H1 (cell line): ENCODE measurements at regions not wholly inside any gene's neighbourhood (a gene's known extent, or its start where the extent isn't known, plus 50 kb on each side); places are given as distances from the start of the nearest gene placed in this dataset.

Source experiments
- CTCF ChIA-PET: fragments of 300-600 bp; sonication (Branson Sonifier 250); formaldehyde crosslinking; loops from one replicate; lab custom pipeline; 2021; ENCODE audit not compliant: partially characterized antibody; lab: Charles Lee
- POLR2A ChIA-PET: fragments of 300-600 bp; sonication (Branson Sonifier 250); formaldehyde crosslinking; loops from one replicate; lab custom pipeline; 2021; ENCODE audit warnings: inconsistent platforms; ENCODE audit not compliant: partially characterized antibody; lab: Charles Lee
- DNase-seq, 2 experiments: peaks; one replicate each; pipeline versions ENCODE4 v3.0.0 to v3.0.0-alpha.2; 2010 to 2022; ENCODE audit warnings: low spot score in 2 of 2, low read depth in 1 of 2, mixed read lengths in 1 of 2
- FAIRE-seq: peaks from 2 replicates; lab custom pipeline; 2011; peaks lifted over from hg19 to GRCh38; lab: Jason Lieb, UNC
- H2AFZ ChIP-seq: 2 replicates; pipeline ENCODE4 v1.8.1; 2012; ENCODE audit warnings: low read length, inconsistent platforms
- H2AK5ac ChIP-seq: 2 replicates; pipeline ENCODE4 v1.6.1; 2013; ENCODE audit warnings: low read depth, low read length
- H2BK120ac ChIP-seq: replicated peaks from 2 replicates; pipeline ENCODE3; 2013; ENCODE audit warnings: low read depth, low read length, inconsistent platforms
- H2BK12ac ChIP-seq: 2 replicates; pipeline ENCODE4 v1.6.1; 2013; ENCODE audit warnings: low read depth, low read length
- H2BK15ac ChIP-seq: 2 replicates; pipeline ENCODE4 v1.6.1; 2013; ENCODE audit warnings: low read length
- H2BK20ac ChIP-seq: 2 replicates; pipeline ENCODE4 v1.6.1; 2013; ENCODE audit warnings: low read length
- H2BK5ac ChIP-seq: 2 replicates; pipeline ENCODE4 v1.6.1; 2013; ENCODE audit warnings: low read depth, low read length
- H3K14ac ChIP-seq: 2 replicates; pipeline ENCODE4 v1.6.1; 2013; ENCODE audit warnings: inconsistent platforms; ENCODE audit not compliant: insufficient read length
- H3K18ac ChIP-seq: 2 replicates; pipeline ENCODE4 v1.6.1; 2013; ENCODE audit warnings: low read length; ENCODE audit errors: extremely low read depth
- H3K23ac ChIP-seq: 2 replicates; pipeline ENCODE4 v1.6.1; 2013; ENCODE audit warnings: inconsistent platforms; ENCODE audit not compliant: insufficient read length
- H3K23me2 ChIP-seq: 2 replicates; pipeline ENCODE4 v1.6.1; 2013; ENCODE audit warnings: low read depth, low read length
- H3K27ac ChIP-seq: 2 replicates; pipeline ENCODE4 v1.6.1; 2011; ENCODE audit warnings: low read depth, low read length, inconsistent platforms
- H3K27me3 ChIP-seq, 4 experiments: replicated peaks in 1 of 4; 1 replicate in 1 of 4; 2 replicates in 3 of 4; pipeline versions ENCODE4 v1.6.1 to v1.8.1; 2011 to 2013; ENCODE audit warnings: low read length in 3 of 4, mild to moderate bottlenecking in 3 of 4, inconsistent platforms in 2 of 4, mixed read lengths in 2 of 4, moderate library complexity in 1 of 4; ENCODE audit not compliant: control insufficient read depth in 3 of 4, insufficient read depth in 3 of 4; ENCODE audit errors: extremely low read depth in 1 of 4
- H3K36me3 ChIP-seq, 4 experiments: 2 replicates each; pipeline versions ENCODE4 v1.6.1 to v1.8.1; 2011 to 2013; ENCODE audit warnings: mild to moderate bottlenecking in 4 of 4, low read length in 3 of 4, moderate library complexity in 2 of 4, control low read depth in 1 of 4, inconsistent platforms in 1 of 4; ENCODE audit not compliant: insufficient read depth in 4 of 4, control insufficient read depth in 2 of 4
- H3K4ac ChIP-seq: replicated peaks from 2 replicates; pipeline ENCODE3; 2013; ENCODE audit warnings: low read length, low read depth, mixed read lengths, inconsistent platforms; ENCODE audit not compliant: insufficient read length
- H3K4me1 ChIP-seq, 4 experiments: replicated peaks in 1 of 4; 1 replicate in 1 of 4; 2 replicates in 3 of 4; pipeline versions ENCODE4 v1.6.1 to v1.8.1; 2011 to 2013; ENCODE audit warnings: low read length in 3 of 4, inconsistent platforms in 2 of 4, mixed read lengths in 1 of 4; ENCODE audit not compliant: insufficient read depth in 4 of 4, control insufficient read depth in 3 of 4
- H3K4me2 ChIP-seq, 2 experiments: 2 replicates each; pipeline versions ENCODE4 v1.6.1 to v1.8.1; 2011 to 2013; ENCODE audit warnings: low read depth in 2 of 2, low read length in 2 of 2, control low read depth in 1 of 2, inconsistent platforms in 1 of 2, mild to moderate bottlenecking in 1 of 2; ENCODE audit not compliant: insufficient read depth in 1 of 2
- H3K4me3 ChIP-seq, 4 experiments: fragments of 200-600, 300-600 bp in 1 of 4; sonication (generic), shearing (Covaris generic), sonication (Bioruptor Twin) in 1 of 4; 2 replicates each; pipeline versions ENCODE4 v1.5.1 to v1.8.1; 2011 to 2016; ENCODE audit warnings: low read length in 4 of 4, low read depth in 3 of 4, control low read depth in 2 of 4, inconsistent platforms in 2 of 4, mild to moderate bottlenecking in 2 of 4, mixed read lengths in 1 of 4, moderate library complexity in 1 of 4; ENCODE audit not compliant: insufficient read depth in 2 of 4; ENCODE audit errors: extremely low read depth in 1 of 4
- H3K56ac ChIP-seq: replicated peaks from 2 replicates; pipeline ENCODE3; 2013; ENCODE audit warnings: low read depth, mild to moderate bottlenecking, mixed read lengths, low read length, inconsistent platforms; ENCODE audit not compliant: insufficient read length
- H3K79me1 ChIP-seq: 2 replicates; pipeline ENCODE4 v1.6.1; 2013; ENCODE audit warnings: low read depth, low read length, control low read depth
- H3K79me2 ChIP-seq, 2 experiments: 2 replicates each; pipeline versions ENCODE4 v1.6.1 to v1.8.1; 2012 to 2013; ENCODE audit warnings: low read length in 2 of 2, mild to moderate bottlenecking in 2 of 2, inconsistent platforms in 1 of 2; ENCODE audit not compliant: insufficient read depth in 2 of 2, control insufficient read depth in 1 of 2
- H3K9ac ChIP-seq, 4 experiments: replicated peaks in 1 of 4; 1 replicate in 1 of 4; 2 replicates in 3 of 4; pipeline versions ENCODE4 v1.6.1 to v1.8.1; 2011 to 2013; ENCODE audit warnings: low read depth in 3 of 4, low read length in 3 of 4, control low read depth in 2 of 4, mild to moderate bottlenecking in 2 of 4, moderate library complexity in 2 of 4, inconsistent platforms in 1 of 4; ENCODE audit errors: extremely low read depth in 1 of 4
- H3K9me3 ChIP-seq, 2 experiments: 2 replicates each; pipeline versions ENCODE4 v1.6.1 to v1.8.1; 2012 to 2013; ENCODE audit warnings: mild to moderate bottlenecking in 2 of 2, moderate library complexity in 2 of 2, control low read depth in 1 of 2, inconsistent platforms in 1 of 2, low read depth in 1 of 2, low read length in 1 of 2, mixed read lengths in 1 of 2; ENCODE audit not compliant: insufficient read depth in 2 of 2
- H4K20me1 ChIP-seq, 2 experiments: replicated peaks in 1 of 2; 2 replicates each; pipeline versions ENCODE3 to v1.8.1; 2011 to 2013; ENCODE audit warnings: inconsistent platforms in 2 of 2, low read length in 2 of 2, mild to moderate bottlenecking in 1 of 2; ENCODE audit not compliant: insufficient read depth in 2 of 2, control insufficient read depth in 1 of 2
- H4K5ac ChIP-seq: 2 replicates; pipeline ENCODE4 v1.6.1; 2013; ENCODE audit warnings: low read length, low read depth, mixed read lengths, inconsistent platforms; ENCODE audit not compliant: insufficient read length
- H4K8ac ChIP-seq: 2 replicates; pipeline ENCODE4 v1.8.0; 2013; ENCODE audit warnings: mild to moderate bottlenecking, moderate library complexity, low read length, inconsistent platforms; ENCODE audit not compliant: insufficient read depth; ENCODE audit errors: extremely low read depth
- H4K91ac ChIP-seq: replicated peaks from 2 replicates; pipeline ENCODE3; 2013; ENCODE audit warnings: low read length, mixed read lengths, inconsistent platforms; ENCODE audit not compliant: insufficient read length
- CHD1 ChIP-seq: IDR thresholded peaks from 2 replicates; pipeline ENCODE4 v1.6.1; 2012; ENCODE audit warnings: low read depth, low read length, improper control_type of control experiment
- CHD2 ChIP-seq: IDR thresholded peaks from 2 replicates; pipeline ENCODE4 v1.6.1; 2012; ENCODE audit warnings: low read length, improper control_type of control experiment
- GABPA ChIP-seq: IDR thresholded peaks from 2 replicates; pipeline ENCODE4 v1.6.1; 2011; ENCODE audit warnings: mild to moderate bottlenecking, low read length, moderate library complexity, borderline replicate concordance; ENCODE audit not compliant: insufficient read depth
- JUN ChIP-seq: IDR thresholded peaks from 2 replicates; pipeline ENCODE4 v1.6.1; 2011; ENCODE audit warnings: low read depth, mild to moderate bottlenecking, improper control_type of control experiment, low read length
- JUND ChIP-seq: IDR thresholded peaks from 2 replicates; pipeline ENCODE4 v1.6.1; 2011; ENCODE audit warnings: mild to moderate bottlenecking, improper control_type of control experiment, low read length
- PHF8 ChIP-seq: fragments of 200-600 bp; sonication (generic); conservative IDR thresholded peaks from 2 replicates; pipeline ENCODE4 v1.7.1; 2012; ENCODE audit warnings: low read depth, mild to moderate bottlenecking, inconsistent platforms, low read length, moderate library complexity
- POLR2AphosphoS5 ChIP-seq: IDR thresholded peaks from 2 replicates; pipeline ENCODE4 v1.6.1; 2011; ENCODE audit warnings: low read depth, low read length
- RAD21 ChIP-seq, 2 experiments: IDR thresholded peaks in 1 of 2; conservative IDR thresholded peaks in 1 of 2; 2 replicates each; pipeline ENCODE4 v1.6.1; 2011; ENCODE audit warnings: low read depth in 2 of 2, low read length in 2 of 2, improper control_type of control experiment in 1 of 2, inconsistent platforms in 1 of 2, mild to moderate bottlenecking in 1 of 2, moderate library complexity in 1 of 2
- TEAD4 ChIP-seq: IDR thresholded peaks from 2 replicates; pipeline ENCODE4 v1.6.1; 2012; ENCODE audit warnings: low read depth, low read length, inconsistent platforms, mixed read lengths
- WGBS, 2 experiments: shearing (Covaris generic) in 1 of 2; methylation state at CpG; one replicate each; pipeline versions ENCODE4 v1.1.6 to v1.1.7; 2013 to 2015; ENCODE audit warnings: low lambda C conversion rate in 2 of 2, mixed read lengths in 2 of 2, inconsistent platforms in 1 of 2, low coverage in 1 of 2, missing lambda C conversion rate in 1 of 2; ENCODE audit not compliant: insufficient replicate concordance in 2 of 2, insufficient coverage in 1 of 2, insufficient read length in 1 of 2; ENCODE audit errors: extremely low coverage in 1 of 2, missing lambda C conversion rate in 1 of 2; 5-methylcytosine and 5-hydroxymethylcytosine counted together
- TF ChIP-seq, protein P1 (sequence below), 3 experiments: IDR thresholded peaks; 1 replicate in 2 of 3; 2 replicates in 1 of 3; pipeline versions ENCODE4 v1.5.1 to v1.6.1; 2011; ENCODE audit warnings: low read length in 3 of 3, mild to moderate bottlenecking in 3 of 3, inconsistent platforms in 2 of 3, low read depth in 1 of 3, moderate library complexity in 1 of 3; ENCODE audit not compliant: insufficient read depth in 1 of 3; ENCODE audit errors: control extremely low read depth in 1 of 3

DNA sequence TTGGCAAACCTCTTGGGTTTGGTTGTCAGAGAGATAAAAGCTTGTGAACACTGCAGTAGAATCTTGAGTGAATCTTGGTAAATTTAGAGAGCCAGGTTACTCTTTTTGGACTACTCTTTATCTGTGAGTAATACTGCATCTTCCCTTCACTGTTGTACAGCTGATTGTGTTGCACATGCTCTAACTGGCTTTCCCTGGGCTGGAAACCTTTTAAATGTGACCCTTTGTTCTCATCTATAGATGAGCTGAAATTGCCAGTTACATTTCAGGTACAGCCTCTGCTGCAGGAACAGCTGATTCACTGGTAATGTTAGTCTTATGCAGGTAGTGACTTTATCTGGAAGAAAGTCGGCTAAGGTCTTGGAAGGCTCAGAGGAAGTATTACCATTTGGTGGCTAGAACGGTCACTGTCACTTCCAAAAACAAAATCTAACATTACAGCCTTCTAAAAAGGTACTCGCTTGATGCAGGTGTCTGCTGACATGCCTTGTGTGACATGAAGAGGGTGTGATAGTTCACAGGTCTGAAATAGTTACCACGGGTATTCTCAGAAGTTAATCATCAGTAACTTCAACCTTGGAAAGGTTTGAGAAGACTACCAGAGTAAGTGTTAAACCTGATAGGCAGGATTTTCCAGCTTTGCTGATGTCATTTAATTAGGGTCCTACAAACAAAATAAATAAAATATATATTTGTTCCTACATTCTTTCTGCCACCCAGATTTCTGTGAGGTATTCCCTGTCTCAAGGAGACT is 851.1 kb downstream of the SLC4A3 start:
- no peak overlapping the region for H2BK20ac ChIP-seq
- H3K4me1 ChIP-seq: no peaks in the 10 kb centered on the region
- no peak overlapping the region for H3K14ac ChIP-seq
- H4K20me1 ChIP-seq: no peaks in the 10 kb centered on the region
- H3K27ac ChIP-seq: no peak overlapping the region
- 95% methylated on average over 4 of the region's 4 CpGs; no CpG with 5 or more reads in 1 of the 2 experiments for WGBS, 2 experiments
- DNase-seq: no peak
- H3K23me2 ChIP-seq: no peaks in the 10 kb centered on the region
- H2AFZ ChIP-seq: no peak overlapping the region
- H3K27me3 ChIP-seq: no peaks in the 10 kb centered on the region
- no peak overlapping the region for H4K91ac ChIP-seq
- no peak overlapping the region for H3K9ac ChIP-seq
- no peak overlapping the region for H3K4ac ChIP-seq
- H3K18ac ChIP-seq: no peak overlapping the region
- no peak overlapping the region for H2BK5ac ChIP-seq
- H2BK120ac ChIP-seq: no peak overlapping the region
- no peak overlapping the region for H3K4me2 ChIP-seq
- no peak overlapping the region for H2AK5ac ChIP-seq
- no peaks in the 10 kb centered on the region for H3K79me2 ChIP-seq
- H3K23ac ChIP-seq: no peak overlapping the region
- TF ChIP-seq PHF8 (no peak), TEAD4 (no peak), JUN (no peak), JUND (no peak), POLR2AphosphoS5 (no peak), CHD1 (no peak), CHD2 (no peak), GABPA (no peak), RAD21 (IDR thresholded peaks at IDR 0.05 in 1 of 2, conservative IDR thresholded peaks at IDR 0.05 in 1 of 2; ENCODE audit: low read depth in 2 of 2, low read length in 2 of 2) (no peak)
- TF ChIP-seq, protein P1, sequence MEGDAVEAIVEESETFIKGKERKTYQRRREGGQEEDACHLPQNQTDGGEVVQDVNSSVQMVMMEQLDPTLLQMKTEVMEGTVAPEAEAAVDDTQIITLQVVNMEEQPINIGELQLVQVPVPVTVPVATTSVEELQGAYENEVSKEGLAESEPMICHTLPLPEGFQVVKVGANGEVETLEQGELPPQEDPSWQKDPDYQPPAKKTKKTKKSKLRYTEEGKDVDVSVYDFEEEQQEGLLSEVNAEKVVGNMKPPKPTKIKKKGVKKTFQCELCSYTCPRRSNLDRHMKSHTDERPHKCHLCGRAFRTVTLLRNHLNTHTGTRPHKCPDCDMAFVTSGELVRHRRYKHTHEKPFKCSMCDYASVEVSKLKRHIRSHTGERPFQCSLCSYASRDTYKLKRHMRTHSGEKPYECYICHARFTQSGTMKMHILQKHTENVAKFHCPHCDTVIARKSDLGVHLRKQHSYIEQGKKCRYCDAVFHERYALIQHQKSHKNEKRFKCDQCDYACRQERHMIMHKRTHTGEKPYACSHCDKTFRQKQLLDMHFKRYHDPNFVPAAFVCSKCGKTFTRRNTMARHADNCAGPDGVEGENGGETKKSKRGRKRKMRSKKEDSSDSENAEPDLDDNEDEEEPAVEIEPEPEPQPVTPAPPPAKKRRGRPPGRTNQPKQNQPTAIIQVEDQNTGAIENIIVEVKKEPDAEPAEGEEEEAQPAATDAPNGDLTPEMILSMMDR (IDR thresholded peaks at IDR 0.05; ENCODE audit: control extremely low read depth in 1 of 3, insufficient read depth in 1 of 3, low read depth in 1 of 3, low read length in 3 of 3): no peak
- H3K56ac ChIP-seq: no peak overlapping the region
- no peak overlapping the region for H3K4me3 ChIP-seq
- CTCF ChIA-PET: no interaction called here
- no peak overlapping the region for H2BK15ac ChIP-seq
- H4K5ac ChIP-seq: no peak overlapping the region
- FAIRE-seq: no peak
- no peak overlapping the region for H4K8ac ChIP-seq
- POLR2A ChIA-PET: no interaction called here
- no peaks in the 10 kb centered on the region for H3K9me3 ChIP-seq
- no peak overlapping the region for H2BK12ac ChIP-seq
- no peaks in the 10 kb centered on the region for H3K79me1 ChIP-seq
- no peaks in the 10 kb centered on the region for H3K36me3 ChIP-seq
